ENCODE measurements at regions not wholly inside any gene's neighbourhood (a gene's known extent, or its start where the extent isn't known, plus 50 kb on each side); places are given as distances from the start of the nearest gene placed in this dataset.

GRCh38 chr13:75132701-75133695 lies 349.0 kb downstream of the TBC1D4 start:
- peak; percentile 10 for DNase-seq (ENCODE audit: low read depth)

- peak; percentile 9 for DNase-seq (ENCODE audit: low read depth)
Observed at GRCh38 chr13:75129331-75129730, 352.6 kb downstream of the TBC1D4 start.

GRCh38 chr13:75124415-75124814 lies 357.6 kb downstream of the TBC1D4 start:
- DNase-seq (ENCODE audit: low read depth) = no peak

- DNase-seq (ENCODE audit: low read depth) = no peak
Observed at GRCh38 chr13:75123428-75123827, 358.5 kb downstream of the TBC1D4 start.

GRCh38 chr13:75120085-75120484 lies 361.9 kb downstream of the TBC1D4 start:
- no peak for DNase-seq (ENCODE audit: low read depth)

GRCh38 chr13:75115171-75115570 lies 366.8 kb downstream of the TBC1D4 start:
- no peak for DNase-seq (ENCODE audit: low read depth)

GRCh38 chr13:75103976-75104375 lies 378.0 kb downstream of the TBC1D4 start:
- DNase-seq (ENCODE audit: low read depth) = no peak

- DNase-seq (ENCODE audit: low read depth) = peak; percentile 35
Observed at GRCh38 chr13:75102001-75102716, 379.8 kb downstream of the TBC1D4 start.

- DNase-seq (ENCODE audit: low read depth) = no peak
Observed at GRCh38 chr13:75101348-75101747, 380.6 kb downstream of the TBC1D4 start.

- peak; percentile 32 for DNase-seq (ENCODE audit: low read depth)
Observed at GRCh38 chr13:75092143-75092542, 389.8 kb downstream of the TBC1D4 start.

GRCh38 chr13:75091718-75092117 lies 390.3 kb downstream of the TBC1D4 start:
- no peak for DNase-seq (ENCODE audit: low read depth)

- no peak for DNase-seq (ENCODE audit: low read depth)
Observed at GRCh38 chr13:75090872-75091615, 390.9 kb downstream of the TBC1D4 start.

GRCh38 chr13:75088915-75089314 lies 393.1 kb downstream of the TBC1D4 start:
- no peak for DNase-seq (ENCODE audit: low read depth)

- no peak for DNase-seq (ENCODE audit: low read depth)
Observed at GRCh38 chr13:75079226-75079625, 402.7 kb downstream of the TBC1D4 start.

- DNase-seq (ENCODE audit: low read depth) = peak; percentile 77
Observed at GRCh38 chr13:75076476-75076875, 405.5 kb downstream of the TBC1D4 start.

- no peak for DNase-seq (ENCODE audit: low read depth)
Observed at GRCh38 chr13:75073786-75074185, 408.2 kb downstream of the TBC1D4 start.

GRCh38 chr13:75072891-75073290 lies 409.1 kb downstream of the TBC1D4 start:
- DNase-seq (ENCODE audit: low read depth) = no peak

GRCh38 chr13:75072368-75072767 lies 409.6 kb downstream of the TBC1D4 start:
- no peak for DNase-seq (ENCODE audit: low read depth)

GRCh38 chr13:75071796-75072195 lies 410.2 kb downstream of the TBC1D4 start:
- no peak for DNase-seq (ENCODE audit: low read depth)

GRCh38 chr13:75071395-75071794 lies 410.6 kb downstream of the TBC1D4 start:
- DNase-seq (ENCODE audit: low read depth) = no peak

GRCh38 chr13:75061909-75062308 lies 420.1 kb downstream of the TBC1D4 start:
- DNase-seq (ENCODE audit: low read depth) = no peak

GRCh38 chr13:75055296-75055695 lies 426.7 kb downstream of the TBC1D4 start:
- DNase-seq (ENCODE audit: low read depth) = no peak
